ENCODE measurements at regions not wholly inside any gene's neighbourhood (a gene's known extent, or its start where the extent isn't known, plus 50 kb on each side); places are given as distances from the start of the nearest gene placed in this dataset.

GRCh38 chrX:39710776-39711175, 387.0 kb downstream of the BCOR start:
- H3K36me3 Mint-ChIP-seq (ENCODE audit: low read depth) = no peaks in the 10 kb centered on the region
- no peaks in the 10 kb centered on the region for H3K4me1 Mint-ChIP-seq (ENCODE audit: low read depth)
- H3K4me3 Mint-ChIP-seq = no peak overlapping the region
- no peak overlapping the region for H3K27ac Mint-ChIP-seq
- H3K27me3 Mint-ChIP-seq (ENCODE audit: low read depth) = no peaks in the 10 kb centered on the region
- no peaks in the 10 kb centered on the region for H3K9me3 Mint-ChIP-seq

GRCh38 chrX:39714471-39714870, 383.3 kb downstream of the BCOR start:
- Mint-ChIP-seq H3K27ac (no peak overlapping the region), H3K9me3 (no peaks in the 10 kb centered on the region), H3K4me3 (no peak overlapping the region), H3K36me3 (ENCODE audit: low read depth) (no peaks in the 10 kb centered on the region), H3K4me1 (ENCODE audit: low read depth) (no peaks in the 10 kb centered on the region), H3K27me3 (ENCODE audit: low read depth) (no peaks in the 10 kb centered on the region)

- Mint-ChIP-seq H3K27me3 (ENCODE audit: low read depth) (no peaks in the 10 kb centered on the region), H3K36me3 (ENCODE audit: low read depth) (no peaks in the 10 kb centered on the region), H3K4me1 (ENCODE audit: low read depth) (no peaks in the 10 kb centered on the region), H3K4me3 (no peak overlapping the region), H3K27ac (no peak overlapping the region), H3K9me3 (no peaks in the 10 kb centered on the region)
Observed at GRCh38 chrX:39716401-39716800, 381.4 kb downstream of the BCOR start.

GRCh38 chrX:39716802-39717540, 380.8 kb downstream of the BCOR start:
- H3K9me3 Mint-ChIP-seq = no peaks in the 10 kb centered on the region
- no peak overlapping the region for H3K27ac Mint-ChIP-seq
- H3K36me3 Mint-ChIP-seq (ENCODE audit: low read depth) = no peaks in the 10 kb centered on the region
- H3K27me3 Mint-ChIP-seq (ENCODE audit: low read depth) = no peaks in the 10 kb centered on the region
- no peak overlapping the region for H3K4me3 Mint-ChIP-seq
- H3K4me1 Mint-ChIP-seq (ENCODE audit: low read depth) = no peaks in the 10 kb centered on the region

GRCh38 chrX:39718981-39719380, 378.8 kb downstream of the BCOR start:
- Mint-ChIP-seq H3K4me3 (no peak overlapping the region), H3K36me3 (ENCODE audit: low read depth) (no peaks in the 10 kb centered on the region), H3K27ac (no peak overlapping the region), H3K9me3 (no peaks in the 10 kb centered on the region), H3K27me3 (ENCODE audit: low read depth) (peaks cover 10% of the 10 kb centered on the region), H3K4me1 (ENCODE audit: low read depth) (no peaks in the 10 kb centered on the region)

GRCh38 chrX:39720945-39721344, 376.8 kb downstream of the BCOR start:
- H3K9me3 Mint-ChIP-seq = no peaks in the 10 kb centered on the region
- H3K36me3 Mint-ChIP-seq (ENCODE audit: low read depth) = no peaks in the 10 kb centered on the region
- H3K4me1 Mint-ChIP-seq (ENCODE audit: low read depth) = peaks cover 2% of the 10 kb centered on the region
- H3K27me3 Mint-ChIP-seq (ENCODE audit: low read depth) = peaks cover 10% of the 10 kb centered on the region
- H3K27ac Mint-ChIP-seq = no peak overlapping the region
- no peak overlapping the region for H3K4me3 Mint-ChIP-seq

- peaks cover 10% of the 10 kb centered on the region for H3K27me3 Mint-ChIP-seq (ENCODE audit: low read depth)
- no peak overlapping the region for H3K27ac Mint-ChIP-seq
Observed at GRCh38 chrX:39721566-39722279, 376.0 kb downstream of the BCOR start.

GRCh38 chrX:39724544-39724943, 373.2 kb downstream of the BCOR start:
- Mint-ChIP-seq H3K4me1 (ENCODE audit: low read depth) (peaks cover 2% of the 10 kb centered on the region), H3K4me3 (no peak overlapping the region), H3K9me3 (no peaks in the 10 kb centered on the region), H3K36me3 (ENCODE audit: low read depth) (no peaks in the 10 kb centered on the region), H3K27ac (no peak overlapping the region), H3K27me3 (ENCODE audit: low read depth) (peaks cover 10% of the 10 kb centered on the region)

More at GRCh38 chrX:39721566-39722279, 376.0 kb downstream of the BCOR start:
- H3K4me1 Mint-ChIP-seq (ENCODE audit: low read depth) = peaks cover 2% of the 10 kb centered on the region
- no peak overlapping the region for H3K4me3 Mint-ChIP-seq
- H3K9me3 Mint-ChIP-seq = no peaks in the 10 kb centered on the region
- H3K36me3 Mint-ChIP-seq (ENCODE audit: low read depth) = no peaks in the 10 kb centered on the region

- H3K27me3 Mint-ChIP-seq (ENCODE audit: low read depth) = peaks cover 10% of the 10 kb centered on the region
- no peaks in the 10 kb centered on the region for H3K36me3 Mint-ChIP-seq (ENCODE audit: low read depth)
- H3K4me3 Mint-ChIP-seq = no peak overlapping the region
- H3K9me3 Mint-ChIP-seq = no peaks in the 10 kb centered on the region
- H3K4me1 Mint-ChIP-seq (ENCODE audit: low read depth) = peaks cover 2% of the 10 kb centered on the region
- H3K27ac Mint-ChIP-seq = no peak overlapping the region
Observed at GRCh38 chrX:39725114-39725513, 372.6 kb downstream of the BCOR start.

GRCh38 chrX:39725928-39726619, 371.7 kb downstream of the BCOR start:
- no peak overlapping the region for H3K4me3 Mint-ChIP-seq
- H3K4me1 Mint-ChIP-seq (ENCODE audit: low read depth) = peaks cover 8% of the 10 kb centered on the region
- peaks cover 10% of the 10 kb centered on the region for H3K27me3 Mint-ChIP-seq (ENCODE audit: low read depth)
- no peaks in the 10 kb centered on the region for H3K9me3 Mint-ChIP-seq
- no peaks in the 10 kb centered on the region for H3K36me3 Mint-ChIP-seq (ENCODE audit: low read depth)
- no peak overlapping the region for H3K27ac Mint-ChIP-seq

- Mint-ChIP-seq H3K4me3 (no peak overlapping the region), H3K36me3 (ENCODE audit: low read depth) (no peaks in the 10 kb centered on the region), H3K27me3 (ENCODE audit: low read depth) (peaks cover 10% of the 10 kb centered on the region), H3K4me1 (ENCODE audit: low read depth) (peaks cover 10% of the 10 kb centered on the region), H3K9me3 (no peaks in the 10 kb centered on the region), H3K27ac (no peak overlapping the region)
Observed at GRCh38 chrX:39726771-39727170, 371.0 kb downstream of the BCOR start.

- peaks cover 14% of the 10 kb centered on the region for H3K4me1 Mint-ChIP-seq (ENCODE audit: low read depth)
- peaks cover 6% of the 10 kb centered on the region for H3K27me3 Mint-ChIP-seq (ENCODE audit: low read depth)
- no peak overlapping the region for H3K4me3 Mint-ChIP-seq
- no peak overlapping the region for H3K27ac Mint-ChIP-seq
- H3K36me3 Mint-ChIP-seq (ENCODE audit: low read depth) = no peaks in the 10 kb centered on the region
- H3K9me3 Mint-ChIP-seq = no peaks in the 10 kb centered on the region
Observed at GRCh38 chrX:39728025-39728424, 369.7 kb downstream of the BCOR start.

GRCh38 chrX:39728852-39729598, 368.7 kb downstream of the BCOR start:
- Mint-ChIP-seq H3K27ac (no peak overlapping the region), H3K4me3 (no peak overlapping the region), H3K9me3 (no peaks in the 10 kb centered on the region), H3K4me1 (ENCODE audit: low read depth) (peaks cover 17% of the 10 kb centered on the region), H3K27me3 (ENCODE audit: low read depth) (no peaks in the 10 kb centered on the region), H3K36me3 (ENCODE audit: low read depth) (no peaks in the 10 kb centered on the region)

- Mint-ChIP-seq H3K4me3 (no peak overlapping the region), H3K27me3 (ENCODE audit: low read depth) (no peaks in the 10 kb centered on the region), H3K27ac (no peak overlapping the region), H3K4me1 (ENCODE audit: low read depth) (peaks cover 15% of the 10 kb centered on the region), H3K9me3 (no peaks in the 10 kb centered on the region), H3K36me3 (ENCODE audit: low read depth) (no peaks in the 10 kb centered on the region)
Observed at GRCh38 chrX:39729981-39730661, 367.6 kb downstream of the BCOR start.
